Parathyroid adenoma (tissue), 2 donors: ENCODE measurements at regions not wholly inside any gene's neighbourhood (a gene's known extent, or its start where the extent isn't known, plus 50 kb on each side); places are given as distances from the start of the nearest gene placed in this dataset.

Experiments
- H2AFZ ChIP-seq: fragments of 300-600 bp; sonication (generic); one replicate; pipeline ENCODE4 v1.7.0; 2017; ENCODE audit warnings: antibody characterized with exemption, mild to moderate bottlenecking
- H3K27ac ChIP-seq: fragments of 300-600 bp; sonication (generic); one replicate; pipeline ENCODE4 v1.7.0; 2017
- H3K27me3 ChIP-seq: fragments of 300-600 bp; sonication (generic); one replicate; pipeline ENCODE4 v1.7.0; 2017; ENCODE audit warnings: low read length; ENCODE audit not compliant: control insufficient read depth, insufficient read depth
- H3K36me3 ChIP-seq: fragments of 300-600 bp; sonication (generic); one replicate; pipeline ENCODE4 v1.7.0; 2017; ENCODE audit warnings: low read length; ENCODE audit not compliant: control insufficient read depth, insufficient read depth
- H3K4me1 ChIP-seq: fragments of 300-600 bp; sonication (generic); one replicate; pipeline ENCODE4 v1.7.0; 2017; ENCODE audit warnings: control low read depth
- H3K4me2 ChIP-seq: fragments of 300-600 bp; sonication (generic); one replicate; pipeline ENCODE4 v1.7.0; 2017; ENCODE audit warnings: low read length
- H3K4me3 ChIP-seq: fragments of 300-600 bp; sonication (generic); one replicate; pipeline ENCODE4 v1.7.0; 2017; ENCODE audit warnings: low read depth, low read length
- H3K79me2 ChIP-seq: fragments of 300-600 bp; sonication (generic); one replicate; pipeline ENCODE4 v1.7.0; 2017; ENCODE audit warnings: control low read depth
- H3K9ac ChIP-seq: fragments of 300-600 bp; sonication (generic); one replicate; pipeline ENCODE4 v1.7.0; 2017; ENCODE audit warnings: mild to moderate bottlenecking
- H3K9me3 ChIP-seq: fragments of 300-600 bp; sonication (generic); one replicate; pipeline ENCODE4 v1.7.0; 2017; ENCODE audit warnings: low read length; ENCODE audit not compliant: control insufficient read depth
- CTCF ChIP-seq: fragments of 300-600 bp; sonication (generic); IDR thresholded peaks from one replicate; pipeline ENCODE4 v1.7.0; 2017; ENCODE audit warnings: antibody characterized with exemption, mild to moderate bottlenecking
- donor health status: primary hyperparathyroidism.

DNA sequence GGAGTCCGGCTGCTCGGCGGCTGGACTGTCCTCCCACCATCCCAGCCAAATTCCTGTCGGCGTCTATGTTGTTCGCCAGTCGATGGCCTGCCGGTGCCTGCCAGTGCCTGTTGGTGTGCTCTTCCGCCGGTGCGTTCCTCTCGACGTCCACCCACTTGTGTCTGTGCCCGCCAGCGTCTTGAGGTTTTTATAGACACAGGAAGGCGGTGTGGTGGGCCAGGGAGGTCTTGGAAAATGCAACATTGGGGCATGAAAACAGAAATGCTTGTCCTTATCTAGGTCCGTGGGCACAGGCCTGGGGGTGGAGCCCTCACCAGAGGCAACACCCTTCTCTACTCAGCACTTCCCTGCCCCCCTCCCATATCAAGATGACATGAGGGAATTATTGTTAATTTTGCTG, 167.8 kb downstream of the IRF8 start:
- Histone ChIP-seq H3K4me3 (no peak overlapping the region), H3K79me2 (no peaks in the 10 kb centered on the region), H3K36me3 (no peaks in the 10 kb centered on the region), H3K4me2 (no peak overlapping the region), H3K9me3 (no peaks in the 10 kb centered on the region), H3K9ac (no peak overlapping the region), H3K27me3 (no peaks in the 10 kb centered on the region), H2AFZ (no peak overlapping the region), H3K27ac (no peak overlapping the region), H3K4me1 (no peaks in the 10 kb centered on the region)
- TF ChIP-seq CTCF, result no peak

GRCh38 chr16:86067516-86067915, 168.6 kb downstream of the IRF8 start:
- Histone ChIP-seq H3K4me1 (no peaks in the 10 kb centered on the region), H3K79me2 (no peaks in the 10 kb centered on the region), H2AFZ (no peak overlapping the region), H3K9ac (no peak overlapping the region), H3K27ac (no peak overlapping the region), H3K36me3 (no peaks in the 10 kb centered on the region), H3K4me2 (no peak overlapping the region), H3K27me3 (no peaks in the 10 kb centered on the region), H3K4me3 (no peak overlapping the region), H3K9me3 (no peaks in the 10 kb centered on the region)
- TF ChIP-seq CTCF, result no peak

DNA sequence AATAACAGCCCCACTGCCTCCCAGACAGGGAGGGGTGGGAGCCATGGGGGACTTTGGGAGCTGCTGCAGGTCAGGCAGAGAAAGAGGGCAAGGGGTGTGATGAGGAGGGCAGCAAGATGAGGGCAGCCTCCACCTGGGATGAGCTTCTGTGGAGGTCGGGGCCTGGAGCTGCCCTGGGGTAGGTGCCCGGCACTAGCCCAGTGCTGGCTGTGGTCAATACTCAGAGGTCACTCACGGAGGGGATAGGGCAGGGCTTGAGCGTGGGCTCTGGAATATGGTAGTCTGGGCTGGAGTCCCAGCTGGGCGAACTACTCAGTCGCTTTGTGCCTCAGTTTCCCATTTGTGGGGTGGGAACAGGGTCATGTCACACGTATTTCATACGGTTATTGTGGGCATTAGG, 169.0 kb downstream of the IRF8 start:
- Histone ChIP-seq H3K79me2 (no peaks in the 10 kb centered on the region), H3K9ac (no peak overlapping the region), H3K4me3 (no peak overlapping the region), H3K27ac (no peak overlapping the region), H3K4me1 (no peaks in the 10 kb centered on the region), H3K4me2 (no peak overlapping the region), H3K9me3 (no peaks in the 10 kb centered on the region), H3K27me3 (no peaks in the 10 kb centered on the region), H2AFZ (no peak overlapping the region), H3K36me3 (no peaks in the 10 kb centered on the region)
- TF ChIP-seq CTCF, result no peak

- Histone ChIP-seq H3K27me3 (no peaks in the 10 kb centered on the region), H3K9me3 (no peaks in the 10 kb centered on the region)
These were observed 169.8 kb downstream of the IRF8 start for GRCh38 chr16:86068722-86069121.

More at GRCh38 chr16:86068722-86069121, 169.8 kb downstream of the IRF8 start:
- no peak overlapping the region for H3K4me3 ChIP-seq
- H3K4me2 ChIP-seq, result no peak overlapping the region
- no peaks in the 10 kb centered on the region for H3K79me2 ChIP-seq
- H3K36me3 ChIP-seq, result no peaks in the 10 kb centered on the region
- H3K4me1 ChIP-seq, result no peaks in the 10 kb centered on the region
- H2AFZ ChIP-seq, result no peak overlapping the region
- no peak overlapping the region for H3K9ac ChIP-seq
- TF ChIP-seq CTCF, result no peak
- H3K27ac ChIP-seq, result no peak overlapping the region
